A549 (cell line): ENCODE measurements at regions not wholly inside any gene's neighbourhood (a gene's known extent, or its start where the extent isn't known, plus 50 kb on each side); places are given as distances from the start of the nearest gene placed in this dataset.

Experiments
- CBX8 ChIP-seq: fragments of 200-600 bp; sonication (generic); IDR thresholded peaks from 2 replicates; pipeline ENCODE4 v1.6.1; 2016
- CEBPB ChIP-seq, 2 experiments: fragments of >200 bp in 1 of 2; sonication (Bioruptor Twin) in 1 of 2; formaldehyde crosslinking in 1 of 2; IDR thresholded peaks; 2 replicates each; pipeline ENCODE4 v1.6.1; 2012 to 2016
- CHD2 ChIP-seq: fragments of 150-350 bp; IDR thresholded peaks from 2 replicates; pipeline ENCODE4 v1.6.1; 2014; ENCODE audit warnings: low read length; ENCODE audit not compliant: partially characterized antibody
- CTCF ChIP-seq: fragments of >200 bp; sonication (Bioruptor Twin); formaldehyde crosslinking; IDR thresholded peaks from 3 replicates; pipeline ENCODE4 v1.5.1; 2016
- EHMT2 ChIP-seq: fragments of 200-600 bp; sonication (generic); IDR thresholded peaks from 2 replicates; pipeline ENCODE4 v1.6.1; 2016; ENCODE audit warnings: antibody characterized with exemption, low read depth, mild to moderate bottlenecking, moderate library complexity
- ESRRA ChIP-seq: fragments of 150-350 bp; IDR thresholded peaks from 2 replicates; pipeline ENCODE4 v1.6.1; 2014; ENCODE audit warnings: mild to moderate bottlenecking, low read length, borderline replicate concordance
- HOXA7 ChIP-seq: fragments of 250-450 bp; sonication (Bioruptor Pico); IDR thresholded peaks from 2 replicates; pipeline ENCODE4 v1.5.0; 2020; ENCODE audit warnings: mild to moderate bottlenecking, moderate library complexity
- KDM5A ChIP-seq: fragments of 200-600 bp; sonication (generic); IDR thresholded peaks from 2 replicates; pipeline ENCODE4 v1.6.1; 2016; ENCODE audit warnings: antibody characterized with exemption, mild to moderate bottlenecking
- NFE2L2 ChIP-seq: fragments of 150-350 bp; conservative IDR thresholded peaks from 2 replicates; pipeline ENCODE4 v1.6.1; 2014; ENCODE audit warnings: low read length
- PHF8 ChIP-seq: fragments of 200-600 bp; sonication (generic); IDR thresholded peaks from 2 replicates; pipeline ENCODE4 v1.6.1; 2016; ENCODE audit warnings: low read depth, mild to moderate bottlenecking, antibody characterized with exemption, moderate library complexity, borderline replicate concordance
- ZFP36 ChIP-seq: fragments of 450-650 bp; IDR thresholded peaks from 2 replicates; pipeline ENCODE4 v1.6.1; 2014; ENCODE audit warnings: borderline replicate concordance; ENCODE audit not compliant: partially characterized antibody
- ZSCAN20 ChIP-seq: fragments of 250-450 bp; sonication (Bioruptor Pico); IDR thresholded peaks from 2 replicates; pipeline ENCODE4 v1.8.0; 2022; ENCODE audit warnings: mild to moderate bottlenecking, moderate library complexity

- TF ChIP-seq ZFP36: no peak
- TF ChIP-seq PHF8: no peak
- TF ChIP-seq ZSCAN20 (CRISPR knock-in tag): no peak
- TF ChIP-seq CTCF: no peak
- no peak for TF ChIP-seq CBX8
- TF ChIP-seq KDM5A: no peak
- no peak for TF ChIP-seq ESRRA
- TF ChIP-seq EHMT2: no peak
- TF ChIP-seq CEBPB (IDR thresholded peaks at IDR 0.05): no peak
- TF ChIP-seq NFE2L2: no peak
- no peak for TF ChIP-seq CHD2
- no peak for TF ChIP-seq HOXA7
These were observed 107.1 kb upstream of the KCNJ16 start for GRCh38 chr17:69967910-69968411.
